Spleen (tissue), 11 donors: ENCODE measurements at regions not wholly inside any gene's neighbourhood (a gene's known extent, or its start where the extent isn't known, plus 50 kb on each side); places are given as distances from the start of the nearest gene placed in this dataset.

Experiments
- DNase-seq: peaks from one replicate; pipeline ENCODE4 v3.0.0-alpha.2; 2020
- H3K27ac ChIP-seq, 8 donors: fragments of 200-600 bp; sonication (generic) in 7 of 8; 1 replicate in 4 of 8; 2 replicates in 4 of 8; pipeline versions ENCODE4 v1.5.0 to v1.8.0; 2016 to 2021; ENCODE audit warnings: inconsistent platforms in 4 of 8, mild to moderate bottlenecking in 4 of 8, moderate library complexity in 1 of 8
- H3K27me3 ChIP-seq, 7 donors: fragments of 200-600 bp; sonication (generic) in 6 of 7; replicated peaks in 1 of 7; 1 replicate in 4 of 7; 2 replicates in 3 of 7; pipeline versions ENCODE4 v1.5.0 to v1.8.0; 2016 to 2021; ENCODE audit warnings: inconsistent platforms in 3 of 7, mild to moderate bottlenecking in 1 of 7
- H3K36me3 ChIP-seq, 6 donors: fragments of 200-600 bp; sonication (generic) in 5 of 6; 1 replicate in 4 of 6; 2 replicates in 2 of 6; pipeline versions ENCODE4 v1.5.0 to v1.8.0; 2016 to 2021; ENCODE audit warnings: inconsistent platforms in 2 of 6
- H3K4me1 ChIP-seq, 6 donors: fragments of 200-600 bp; sonication (generic) in 5 of 6; 1 replicate in 3 of 6; 2 replicates in 3 of 6; pipeline versions ENCODE4 v1.5.0 to v1.8.0; 2016 to 2021; ENCODE audit warnings: inconsistent platforms in 3 of 6
- H3K4me3 ChIP-seq, 8 donors: fragments of 200-600 bp; sonication (generic) in 7 of 8; 1 replicate in 4 of 8; 2 replicates in 4 of 8; pipeline versions ENCODE4 v1.5.0 to v1.8.0; 2016 to 2021; ENCODE audit warnings: inconsistent platforms in 4 of 8, mild to moderate bottlenecking in 4 of 8, moderate library complexity in 2 of 8
- H3K9me3 ChIP-seq, 8 donors: fragments of 200-600 bp; sonication (generic) in 7 of 8; 1 replicate in 4 of 8; 2 replicates in 4 of 8; pipeline versions ENCODE4 v1.5.0 to v1.8.0; 2016 to 2021; ENCODE audit warnings: inconsistent platforms in 4 of 8
- CTCF ChIP-seq, 11 experiments: fragments of 200-600 bp in 7 of 11; fragments of 450-650 bp in 4 of 11; sonication (generic) in 4 of 11; IDR thresholded peaks in 8 of 11; conservative IDR thresholded peaks in 3 of 11; 1 replicate in 7 of 11; 2 replicates in 4 of 11; pipeline versions ENCODE4 v1.4.0 to v1.8.0; 2016 to 2021; ENCODE audit warnings: antibody characterized with exemption in 11 of 11, inconsistent platforms in 4 of 11, mild to moderate bottlenecking in 1 of 11
- POLR2A ChIP-seq, 3 donors: fragments of 450-650 bp; IDR thresholded peaks; one replicate each; pipeline ENCODE4 v1.5.1; 2017; ENCODE audit warnings: antibody characterized with exemption in 3 of 3, mild to moderate bottlenecking in 1 of 3
- POLR2AphosphoS5 ChIP-seq, 3 donors: sonication (generic); formaldehyde crosslinking; IDR thresholded peaks; one replicate each; pipeline ENCODE4 v1.5.1; 2017; ENCODE audit warnings: antibody characterized with exemption in 3 of 3
- WGBS, 5 donors: extraction: QIAGEN DNeasy Blood & Tissue Kit in 3 of 5; methylation state at CpG; one replicate each; pipeline versions ENCODE4 v1.1.5 to v1.1.7; 2013 to 2018; 5-methylcytosine and 5-hydroxymethylcytosine counted together
- intact Hi-C: fragments of 100-400 bp; cut with DNase I; formaldehyde crosslinking; loops from one replicate; pipeline ENCODE4 v1.15.0; 2023; ENCODE audit warnings: low total_unique reads
- donor health status: healthy with polysubstance abuse.
- donor health status: DM: no; HTN: no; CAD: no; lungs with moderate emphysema.
- donor health status: DM: no; HTN: no; CAD: no.
- donor health status: Bipolar disorder and iron deficiency.
- donor health status: healthy.
- donor health status: DM: no; HTN: no; CAD: no.
- donor health status: DM: yes; HTN: yes; CAD: no.

- no peak for TF ChIP-seq POLR2AphosphoS5 (IDR thresholded peaks at IDR 0.05)
- no peak for TF ChIP-seq CTCF (IDR thresholded peaks at IDR 0.05 in 8 of 11, conservative IDR thresholded peaks at IDR 0.05 in 3 of 11)
- TF ChIP-seq POLR2A (IDR thresholded peaks at IDR 0.05) = no peak
- 91 to 96% (median 92%) methylated on average over 3 of the region's 3 CpGs for WGBS, 5 donors
Observed at GRCh38 chr10:78191301-78191700, 157.6 kb downstream of the RPS24 start.

GRCh38 chr10:78193189-78193588 is 159.5 kb downstream of the RPS24 start:
- WGBS, 5 donors = 65 to 92% (median 89%) methylated on average over 1 of the region's 1 CpG
- no peaks in the 10 kb centered on the region for H3K4me1 ChIP-seq
- no peak overlapping the region for H3K4me3 ChIP-seq
- intact Hi-C loops = no loop called here
- H3K27me3 ChIP-seq = no peaks in the 10 kb centered on the region
- H3K36me3 ChIP-seq = no peaks in the 10 kb centered on the region
- peaks cover 0 to 17% (median 12%) of the 10 kb centered on the region in 8 donors for H3K9me3 ChIP-seq
- DNase-seq = no peak
- H3K27ac ChIP-seq = no peak overlapping the region
- TF ChIP-seq POLR2A (IDR thresholded peaks at IDR 0.05) (no peak), POLR2AphosphoS5 (IDR thresholded peaks at IDR 0.05) (no peak), CTCF (IDR thresholded peaks at IDR 0.05 in 8 of 11, conservative IDR thresholded peaks at IDR 0.05 in 3 of 11) (no peak)

More at GRCh38 chr10:78191301-78191700, 157.6 kb downstream of the RPS24 start:
- Histone ChIP-seq H3K27me3 (no peaks in the 10 kb centered on the region), H3K27ac (no peak overlapping the region), H3K36me3 (no peaks in the 10 kb centered on the region), H3K4me3 (no peak overlapping the region), H3K4me1 (no peaks in the 10 kb centered on the region), H3K9me3 (peaks cover 0 to 17% (median 12%) of the 10 kb centered on the region in 8 donors)
- intact Hi-C loops = no loop called here
- no peak for DNase-seq

- no peaks in the 10 kb centered on the region for H3K27me3 ChIP-seq
- DNase-seq = no peak
- no peaks in the 10 kb centered on the region for H3K4me1 ChIP-seq
- 83 to 92% (median 87%) methylated on average over 4 of the region's 4 CpGs for WGBS, 5 donors
- H3K36me3 ChIP-seq = no peaks in the 10 kb centered on the region
- intact Hi-C loops = no loop called here
- H3K4me3 ChIP-seq = no peak overlapping the region
- peaks cover 0 to 17% (median 12%) of the 10 kb centered on the region in 8 donors for H3K9me3 ChIP-seq
- no peak for TF ChIP-seq CTCF (IDR thresholded peaks at IDR 0.05 in 8 of 11, conservative IDR thresholded peaks at IDR 0.05 in 3 of 11)
- no peak for TF ChIP-seq POLR2A (IDR thresholded peaks at IDR 0.05)
- no peak for TF ChIP-seq POLR2AphosphoS5 (IDR thresholded peaks at IDR 0.05)
- no peak overlapping the region for H3K27ac ChIP-seq
Observed at GRCh38 chr10:78194050-78194449, 160.4 kb downstream of the RPS24 start.

GRCh38 chr10:78194539-78195402 is 161.1 kb downstream of the RPS24 start:
- H3K27ac ChIP-seq = no peak overlapping the region
- H3K9me3 ChIP-seq = peaks cover 0 to 17% (median 12%) of the 10 kb centered on the region in 8 donors
- 85 to 88% (median 85%) methylated on average over 10 of the region's 10 CpGs for WGBS, 5 donors
- H3K36me3 ChIP-seq = no peaks in the 10 kb centered on the region
- no peaks in the 10 kb centered on the region for H3K4me1 ChIP-seq
- intact Hi-C loops = no loop called here
- TF ChIP-seq POLR2AphosphoS5 (IDR thresholded peaks at IDR 0.05) (no peak), POLR2A (IDR thresholded peaks at IDR 0.05) (no peak), CTCF (IDR thresholded peaks at IDR 0.05 in 8 of 11, conservative IDR thresholded peaks at IDR 0.05 in 3 of 11) (no peak)
- DNase-seq = no peak
- no peaks in the 10 kb centered on the region for H3K27me3 ChIP-seq
- H3K4me3 ChIP-seq = no peak overlapping the region
